ENCODE measurements at regions not wholly inside any gene's neighbourhood (a gene's known extent, or its start where the extent isn't known, plus 50 kb on each side); places are given as distances from the start of the nearest gene placed in this dataset.

DNA sequence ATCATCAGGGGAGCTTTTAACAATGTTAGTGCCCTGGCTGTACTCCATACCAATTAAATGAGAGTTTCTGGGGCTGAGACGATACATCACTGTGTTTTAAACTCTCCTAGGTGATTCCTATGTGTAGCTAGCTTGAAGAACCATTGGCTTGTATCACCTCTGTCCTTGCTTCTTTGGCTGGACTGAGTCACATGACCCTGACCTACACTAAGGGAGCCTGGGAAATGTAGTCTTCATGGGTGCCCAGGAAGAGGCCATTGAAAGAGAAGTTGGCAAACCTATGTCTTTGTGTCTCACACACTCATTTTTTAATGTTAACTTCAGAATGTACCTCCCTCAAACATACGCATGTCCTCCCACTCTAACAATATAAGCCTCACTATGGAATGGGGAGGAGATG is 506.6 kb downstream of the DHX35 start:
- Histone ChIP-seq H3K4me1 (replicated peaks in 1 of 4; ENCODE audit: control insufficient read depth in 3 of 4, insufficient read depth in 4 of 4, low read length in 3 of 4) (no peaks in the 10 kb centered on the region), H3K4me2 (ENCODE audit: insufficient read depth in 1 of 2, low read depth in 2 of 2, low read length in 2 of 2) (no peak overlapping the region), H4K8ac (ENCODE audit: extremely low read depth, insufficient read depth, low read length) (no peak overlapping the region), H4K20me1 (replicated peaks in 1 of 2; ENCODE audit: control insufficient read depth in 1 of 2, insufficient read depth in 2 of 2, low read length in 2 of 2) (no peaks in the 10 kb centered on the region), H2BK120ac (replicated peaks; ENCODE audit: low read depth, low read length) (no peak overlapping the region), H3K4ac (replicated peaks; ENCODE audit: insufficient read length, low read depth, low read length) (no peak overlapping the region), H2AK5ac (ENCODE audit: low read depth, low read length) (no peak overlapping the region), H3K27ac (ENCODE audit: low read depth, low read length) (no peak overlapping the region), H3K18ac (ENCODE audit: extremely low read depth, low read length) (no peak overlapping the region), H3K9ac (replicated peaks in 1 of 4; ENCODE audit: extremely low read depth in 1 of 4, low read depth in 3 of 4, low read length in 3 of 4) (no peak overlapping the region), H3K23me2 (ENCODE audit: low read depth, low read length) (no peaks in the 10 kb centered on the region), H3K79me1 (ENCODE audit: low read depth, low read length) (no peaks in the 10 kb centered on the region), H2BK15ac (ENCODE audit: low read length) (no peak overlapping the region), H2BK12ac (ENCODE audit: low read depth, low read length) (no peak overlapping the region), H2BK20ac (ENCODE audit: low read length) (no peak overlapping the region), H2AFZ (ENCODE audit: low read length) (peak overlapping the region; percentile 55; the same call in 1 of the 2 replicates), H3K23ac (ENCODE audit: insufficient read length) (no peak overlapping the region), H4K5ac (ENCODE audit: insufficient read length, low read depth, low read length) (no peak overlapping the region), H3K36me3 (ENCODE audit: control insufficient read depth in 2 of 4, insufficient read depth in 4 of 4, low read length in 3 of 4) (no peaks in the 10 kb centered on the region), H3K79me2 (ENCODE audit: control insufficient read depth in 1 of 2, insufficient read depth in 2 of 2, low read length in 2 of 2) (no peaks in the 10 kb centered on the region), H3K4me3 (ENCODE audit: extremely low read depth in 1 of 4, insufficient read depth in 2 of 4, low read depth in 3 of 4, low read length in 4 of 4) (no peak overlapping the region), H3K14ac (ENCODE audit: insufficient read length) (no peak overlapping the region), H3K9me3 (ENCODE audit: insufficient read depth in 2 of 2, low read depth in 1 of 2, low read length in 1 of 2) (peaks cover 0 to 4% of the 10 kb centered on the region in 2 experiments; a peak in 1 of 4 replicates), H2BK5ac (ENCODE audit: low read depth, low read length) (no peak overlapping the region), H3K56ac (replicated peaks; ENCODE audit: insufficient read length, low read depth, low read length) (no peak overlapping the region), H4K91ac (replicated peaks; ENCODE audit: insufficient read length, low read length) (no peak overlapping the region), H3K27me3 (replicated peaks in 1 of 4; ENCODE audit: control insufficient read depth in 3 of 4, extremely low read depth in 1 of 4, insufficient read depth in 3 of 4, low read length in 3 of 4) (no peaks in the 10 kb centered on the region)
- FAIRE-seq (peak; percentile 78), DNase-seq (ENCODE audit: low read depth in 1 of 2, low spot score in 2 of 2) (no peak)
- WGBS, 2 experiments (ENCODE audit: extremely low coverage in 1 of 2, insufficient coverage in 1 of 2, insufficient read length in 1 of 2, insufficient replicate concordance in 2 of 2, low coverage in 1 of 2, low lambda C conversion rate in 2 of 2, missing lambda C conversion rate in 1 of 2): 78% methylated on average over 2 of the region's 2 CpGs; no CpG with 5 or more reads in 1 of the 2 experiments
- CTCF ChIA-PET (ENCODE audit: partially characterized antibody): no interaction called here
- POLR2A ChIA-PET (ENCODE audit: partially characterized antibody): no interaction called here
- no peak for TF ChIP-seq POU5F1 (IDR thresholded peaks at IDR 0.05; ENCODE audit: low read depth, low read length)
- TF ChIP-seq BCL11A (IDR thresholded peaks at IDR 0.05; ENCODE audit: low read depth in 2 of 2, low read length in 2 of 2): no peak
- TF ChIP-seq GABPA (IDR thresholded peaks at IDR 0.05; ENCODE audit: borderline replicate concordance, insufficient read depth, low read length): no peak
- TF ChIP-seq SIRT6 (IDR thresholded peaks at IDR 0.05; ENCODE audit: low read length): no peak
- TF ChIP-seq CREB1 (IDR thresholded peaks at IDR 0.05): no peak
- TF ChIP-seq, protein P1, sequence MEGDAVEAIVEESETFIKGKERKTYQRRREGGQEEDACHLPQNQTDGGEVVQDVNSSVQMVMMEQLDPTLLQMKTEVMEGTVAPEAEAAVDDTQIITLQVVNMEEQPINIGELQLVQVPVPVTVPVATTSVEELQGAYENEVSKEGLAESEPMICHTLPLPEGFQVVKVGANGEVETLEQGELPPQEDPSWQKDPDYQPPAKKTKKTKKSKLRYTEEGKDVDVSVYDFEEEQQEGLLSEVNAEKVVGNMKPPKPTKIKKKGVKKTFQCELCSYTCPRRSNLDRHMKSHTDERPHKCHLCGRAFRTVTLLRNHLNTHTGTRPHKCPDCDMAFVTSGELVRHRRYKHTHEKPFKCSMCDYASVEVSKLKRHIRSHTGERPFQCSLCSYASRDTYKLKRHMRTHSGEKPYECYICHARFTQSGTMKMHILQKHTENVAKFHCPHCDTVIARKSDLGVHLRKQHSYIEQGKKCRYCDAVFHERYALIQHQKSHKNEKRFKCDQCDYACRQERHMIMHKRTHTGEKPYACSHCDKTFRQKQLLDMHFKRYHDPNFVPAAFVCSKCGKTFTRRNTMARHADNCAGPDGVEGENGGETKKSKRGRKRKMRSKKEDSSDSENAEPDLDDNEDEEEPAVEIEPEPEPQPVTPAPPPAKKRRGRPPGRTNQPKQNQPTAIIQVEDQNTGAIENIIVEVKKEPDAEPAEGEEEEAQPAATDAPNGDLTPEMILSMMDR (IDR thresholded peaks at IDR 0.05; ENCODE audit: control extremely low read depth in 1 of 3, insufficient read depth in 1 of 3, low read depth in 1 of 3, low read length in 3 of 3): no peak
- TF ChIP-seq TAF1 (IDR thresholded peaks at IDR 0.05; ENCODE audit: low read depth, low read length): no peak
- TF ChIP-seq JUN (IDR thresholded peaks at IDR 0.05; ENCODE audit: low read depth, low read length): no peak
